Skeletal muscle tissue (tissue), 3 donors: ENCODE measurements at regions not wholly inside any gene's neighbourhood (a gene's known extent, or its start where the extent isn't known, plus 50 kb on each side); places are given as distances from the start of the nearest gene placed in this dataset.
"Not testable (repeated sequence)": the region's sequence is repeated elsewhere in the genome, so short reads cannot be mapped to it uniquely, and the experiment has no call there.

Experiments used
- H3K27ac ChIP-seq: one replicate; pipeline ENCODE4 v1.7.0; 2013; ENCODE audit warnings: mild to moderate bottlenecking, low read depth, low read length, inconsistent platforms
- H3K27me3 ChIP-seq, 3 donors: one replicate each; pipeline ENCODE4 v1.7.0; 2013; ENCODE audit warnings: low read length in 3 of 3; ENCODE audit not compliant: control insufficient read depth in 3 of 3, insufficient read depth in 3 of 3
- H3K36me3 ChIP-seq, 3 donors: one replicate each; pipeline ENCODE4 v1.7.0; 2013; ENCODE audit warnings: low read length in 3 of 3; ENCODE audit not compliant: control insufficient read depth in 3 of 3, insufficient read depth in 3 of 3
- H3K4me1 ChIP-seq, 3 donors: one replicate each; pipeline ENCODE4 v1.7.0; 2013; ENCODE audit warnings: low read length in 3 of 3, mild to moderate bottlenecking in 3 of 3; ENCODE audit not compliant: control insufficient read depth in 3 of 3, insufficient read depth in 3 of 3
- H3K4me3 ChIP-seq, 3 donors: one replicate each; pipeline ENCODE4 v1.7.0; 2013; ENCODE audit warnings: low read length in 3 of 3
- H3K9ac ChIP-seq, 3 donors: one replicate each; pipeline ENCODE4 v1.7.0; 2013; ENCODE audit warnings: low read length in 3 of 3, mild to moderate bottlenecking in 3 of 3, moderate library complexity in 2 of 3, low read depth in 1 of 3
- H3K9me3 ChIP-seq, 3 donors: one replicate each; pipeline ENCODE4 v1.7.0; 2013; ENCODE audit warnings: low read length in 3 of 3; ENCODE audit not compliant: control insufficient read depth in 3 of 3
- donor health status: Osteomylitis.

- Histone ChIP-seq H3K9me3 (no peaks in the 10 kb centered on the region), H3K27me3 (peaks cover 0 to 3% (median 0%) of the 10 kb centered on the region in 3 donors), H3K36me3 (no peaks in the 10 kb centered on the region), H3K4me3 (no peak overlapping the region), H3K27ac (no peak overlapping the region), H3K9ac (no peak overlapping the region), H3K4me1 (no peaks in the 10 kb centered on the region)
These were observed 339.8 kb downstream of the EMP1 start for GRCh38 chr12:13536219-13536910.

- Histone ChIP-seq H3K27me3 (no peaks in the 10 kb centered on the region), H3K4me3 (peak overlapping the region; percentile 16 to 55 (median 42)), H3K27ac (no peak overlapping the region), H3K36me3 (no peaks in the 10 kb centered on the region), H3K4me1 (no peaks in the 10 kb centered on the region), H3K9ac (no peak overlapping the region), H3K9me3 (no peaks in the 10 kb centered on the region)
These were observed 338.3 kb downstream of the EMP1 start for GRCh38 chr12:13534645-13535398.

- Histone ChIP-seq H3K36me3 (no peaks in the 10 kb centered on the region), H3K27ac (no peak overlapping the region), H3K4me3 (peak overlapping the region in 2 of 3 donors; percentile 42 to 55), H3K27me3 (no peaks in the 10 kb centered on the region), H3K9ac (no peak overlapping the region), H3K9me3 (no peaks in the 10 kb centered on the region), H3K4me1 (no peaks in the 10 kb centered on the region)
These were observed 337.7 kb downstream of the EMP1 start for GRCh38 chr12:13534242-13534641.

- Histone ChIP-seq H3K4me1 (no peaks in the 10 kb centered on the region), H3K27ac (no peak overlapping the region), H3K27me3 (no peaks in the 10 kb centered on the region), H3K9me3 (no peaks in the 10 kb centered on the region), H3K36me3 (no peaks in the 10 kb centered on the region), H3K4me3 (no peak overlapping the region), H3K9ac (no peak overlapping the region)
These were observed 334.4 kb downstream of the EMP1 start for GRCh38 chr12:13530966-13531365.

- H3K9me3 ChIP-seq, H3K27me3 ChIP-seq, H3K9ac ChIP-seq, H3K4me3 ChIP-seq, H3K36me3 ChIP-seq, H3K4me1 ChIP-seq, H3K27ac ChIP-seq: not testable (repeated sequence)
These were observed 329.8 kb downstream of the EMP1 start for GRCh38 chr12:13526185-13526921.

- Histone ChIP-seq H3K4me1 (no peaks in the 10 kb centered on the region), H3K36me3 (no peaks in the 10 kb centered on the region), H3K4me3 (no peak overlapping the region), H3K27ac (no peak overlapping the region), H3K9ac (no peak overlapping the region), H3K9me3 (no peaks in the 10 kb centered on the region), H3K27me3 (peaks cover 0 to 5% (median 3%) of the 10 kb centered on the region in 3 donors)
These were observed 327.2 kb downstream of the EMP1 start for GRCh38 chr12:13523536-13524307.

- not testable (repeated sequence) for H3K36me3 ChIP-seq, H3K27ac ChIP-seq, H3K9me3 ChIP-seq, H3K4me3 ChIP-seq, H3K9ac ChIP-seq, H3K4me1 ChIP-seq, H3K27me3 ChIP-seq
These were observed 321.5 kb downstream of the EMP1 start for GRCh38 chr12:13518034-13518433.

- Histone ChIP-seq H3K27me3 (no peaks in the 10 kb centered on the region), H3K4me1 (no peaks in the 10 kb centered on the region), H3K27ac (no peak overlapping the region), H3K4me3 (no peak overlapping the region), H3K9ac (no peak overlapping the region), H3K36me3 (no peaks in the 10 kb centered on the region), H3K9me3 (no peaks in the 10 kb centered on the region)
These were observed 313.2 kb downstream of the EMP1 start for GRCh38 chr12:13509740-13510139.

GRCh38 chr12:13505636-13506035 lies 309.1 kb downstream of the EMP1 start:
- Histone ChIP-seq H3K36me3 (no peaks in the 10 kb centered on the region), H3K27me3 (no peaks in the 10 kb centered on the region), H3K9me3 (no peaks in the 10 kb centered on the region), H3K4me1 (no peaks in the 10 kb centered on the region), H3K9ac (no peak overlapping the region), H3K4me3 (no peak overlapping the region), H3K27ac (no peak overlapping the region)
